HG03520 (cell line): ENCODE measurements at regions not wholly inside any gene's neighbourhood (a gene's known extent, or its start where the extent isn't known, plus 50 kb on each side); places are given as distances from the start of the nearest gene placed in this dataset.
"Not testable (repeated sequence)": the region's sequence is repeated elsewhere in the genome, so short reads cannot be mapped to it uniquely, and the experiment has no call there.

Experiments
- ATAC-seq: cut with Tn5 transposase; IDR thresholded peaks from one replicate; pipeline ENCODE4 v1.9.1; 2021; ENCODE audit warnings: mild to moderate bottlenecking, moderate library complexity; ENCODE audit not compliant: unreplicated experiment

DNA sequence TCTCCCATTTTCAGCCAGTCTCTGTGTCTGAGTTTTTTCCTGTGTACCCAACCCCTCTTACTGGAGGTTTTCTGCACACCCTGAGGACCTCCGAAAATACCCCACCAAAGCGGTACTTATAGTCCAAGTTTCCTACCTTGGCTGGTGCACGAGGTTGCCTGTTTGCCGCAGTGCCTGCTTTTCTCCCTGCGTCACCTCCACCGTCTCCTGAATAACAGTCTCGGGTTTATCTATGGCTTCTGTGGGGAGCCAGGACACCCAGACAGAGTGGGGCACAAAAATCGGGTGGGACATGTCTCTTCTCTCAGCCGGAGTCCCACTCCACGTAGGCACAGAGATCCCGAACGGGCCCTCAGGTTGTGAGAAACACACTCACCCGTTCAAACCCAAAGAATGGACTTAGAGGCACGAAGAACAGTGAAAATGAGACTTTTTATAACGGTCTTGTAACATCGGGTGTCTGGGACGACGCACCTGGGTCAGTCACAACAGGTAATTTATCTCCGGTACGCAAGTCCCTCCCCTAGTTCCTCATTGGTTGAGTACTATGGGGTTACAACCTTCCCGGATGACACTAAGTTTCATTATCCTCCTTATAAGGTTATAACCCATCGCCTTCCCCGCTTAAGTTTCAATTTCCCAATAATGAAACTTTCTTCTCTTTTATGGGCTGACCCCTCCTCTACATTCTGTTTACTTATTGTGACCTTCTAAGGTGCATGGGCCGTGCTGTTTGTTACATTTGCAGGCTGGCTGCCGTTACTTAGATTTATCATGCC is 970.2 kb upstream of the COX7C start:
- no peak for ATAC-seq

- no peak for ATAC-seq
These were observed 969.2 kb upstream of the COX7C start for GRCh38 chr5:85648495-85648894.

GRCh38 chr5:85651731-85652130 is 966.0 kb upstream of the COX7C start:
- no peak for ATAC-seq

DNA sequence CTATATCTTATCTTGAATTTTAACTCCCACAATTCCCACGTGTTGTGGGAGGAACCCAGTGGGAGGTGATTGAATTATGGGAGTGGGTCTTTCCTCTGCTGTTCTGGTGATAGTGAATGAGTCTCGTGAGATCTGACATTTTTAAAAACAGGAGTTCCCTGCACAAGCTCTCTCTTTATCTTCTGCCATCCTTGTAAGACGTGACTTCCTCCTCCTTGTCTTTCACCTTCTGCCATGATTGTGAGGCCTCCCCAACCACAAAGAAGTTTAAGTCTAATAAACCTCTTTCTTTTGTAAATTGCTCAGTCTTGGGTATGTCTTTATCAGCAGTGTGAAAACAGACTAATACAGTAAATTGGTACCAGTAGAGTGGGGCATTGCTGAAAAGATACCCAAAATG is 963.6 kb upstream of the COX7C start:
- ATAC-seq: not testable (repeated sequence)

- no peak for ATAC-seq
These were observed 961.7 kb upstream of the COX7C start for GRCh38 chr5:85656050-85656449.

DNA sequence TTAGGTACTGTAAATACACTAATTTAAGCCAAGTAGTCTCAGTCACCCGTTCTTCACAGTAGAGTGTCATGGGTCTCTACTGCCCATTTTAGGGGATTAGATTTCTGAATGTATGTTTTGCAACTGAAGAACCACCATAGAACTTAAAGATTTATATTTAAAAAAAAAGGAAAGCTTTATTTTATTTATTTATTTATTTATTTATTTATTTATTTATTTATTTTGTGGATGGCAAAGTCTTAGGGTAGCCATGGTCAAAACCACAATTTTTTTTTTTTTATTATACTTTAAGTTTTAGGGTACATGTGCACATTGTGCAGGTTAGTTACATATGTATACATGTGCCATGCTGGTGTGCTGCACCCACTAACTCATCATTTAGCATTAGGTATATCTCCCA is 960.4 kb upstream of the COX7C start:
- not testable (repeated sequence) for ATAC-seq

DNA sequence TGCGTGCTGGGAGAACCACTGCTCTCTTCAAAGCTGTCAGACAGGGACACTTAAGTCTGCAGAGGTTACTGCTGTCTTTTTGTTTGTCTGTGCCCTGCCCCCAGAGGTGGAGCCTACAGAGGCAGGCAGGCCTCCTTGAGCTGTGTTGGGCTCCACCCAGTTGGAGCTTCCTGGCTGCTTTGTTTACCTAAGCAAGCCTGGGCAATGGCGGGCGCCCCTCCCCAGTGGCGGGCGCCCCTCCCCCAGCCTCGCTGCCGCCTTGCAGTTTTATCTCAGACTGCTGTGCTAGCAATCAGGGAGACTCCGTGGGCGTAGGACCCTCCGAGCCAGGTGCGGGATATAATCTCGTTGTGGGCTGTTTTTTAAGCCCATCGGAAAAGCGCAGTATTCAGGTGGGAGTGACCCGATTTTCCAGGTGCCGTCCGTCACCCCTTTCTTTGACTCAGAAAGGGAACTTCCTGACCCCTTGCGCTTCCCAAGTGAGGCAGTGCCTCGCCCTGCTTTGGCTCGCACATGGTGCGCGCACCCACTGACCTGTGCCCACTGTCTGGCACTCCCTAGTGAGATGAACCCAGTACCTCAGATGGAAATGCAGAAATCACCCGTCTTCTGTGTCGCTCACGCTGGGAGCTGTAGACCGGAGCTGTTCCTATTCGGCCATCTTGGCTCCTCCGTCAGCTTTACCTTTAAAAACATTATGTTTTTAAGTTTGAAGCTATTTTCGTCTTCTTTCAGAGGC is 954.6 kb upstream of the COX7C start:
- ATAC-seq: not testable (repeated sequence)

DNA sequence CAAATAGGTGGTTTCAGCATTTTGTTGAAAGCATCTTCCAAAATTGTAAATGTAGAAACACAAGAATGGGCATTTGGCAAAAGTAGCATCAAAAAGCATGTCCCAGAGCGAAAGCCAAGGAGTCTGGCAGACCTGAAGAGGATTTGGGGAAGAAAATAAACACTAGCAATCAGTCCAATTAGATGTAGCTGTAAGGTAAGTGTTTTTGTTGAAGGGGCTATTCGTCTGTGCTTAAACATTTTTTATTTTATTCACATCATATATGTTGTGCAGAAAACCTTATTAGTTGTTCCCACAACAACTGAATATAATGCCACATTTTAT is 954.1 kb upstream of the COX7C start:
- ATAC-seq: no peak

GRCh38 chr5:85670417-85670816 is 947.3 kb upstream of the COX7C start:
- ATAC-seq: no peak

DNA sequence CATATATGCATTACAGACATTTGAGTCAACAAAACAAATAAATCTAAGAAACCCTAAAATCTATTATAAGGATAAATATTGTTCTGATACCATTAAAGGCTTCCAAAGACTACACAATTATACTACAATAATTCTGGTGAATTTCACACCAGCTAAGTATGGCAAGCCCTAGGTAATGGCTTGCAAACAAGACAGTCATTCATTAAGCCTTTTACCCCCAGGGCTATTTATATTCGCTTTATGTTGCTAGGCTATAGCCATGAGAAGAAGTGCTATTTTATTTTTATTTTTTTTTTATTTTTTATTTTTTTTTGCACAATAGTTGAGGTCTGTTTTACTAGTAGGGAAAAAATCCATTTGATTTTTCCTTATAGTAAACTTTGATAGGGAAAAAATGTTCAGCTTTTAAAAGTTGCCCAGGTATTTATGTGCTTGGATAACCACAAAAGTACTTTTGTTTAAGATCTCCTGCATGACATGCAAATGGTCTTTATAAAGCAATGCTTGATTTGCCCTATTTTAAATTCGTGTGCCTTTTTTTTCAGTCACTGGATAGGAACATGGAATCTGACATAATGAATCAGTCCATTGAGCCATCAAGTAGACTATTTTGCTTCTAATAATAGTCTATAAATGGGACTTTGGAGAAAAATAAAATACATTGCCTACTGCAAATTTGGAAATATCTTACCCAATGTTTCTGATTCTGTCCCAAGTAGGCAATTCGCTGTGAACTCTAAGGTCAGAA is 946.3 kb upstream of the COX7C start:
- ATAC-seq: no peak

- ATAC-seq: no peak
These were observed 935.9 kb upstream of the COX7C start for GRCh38 chr5:85681871-85682270.

DNA sequence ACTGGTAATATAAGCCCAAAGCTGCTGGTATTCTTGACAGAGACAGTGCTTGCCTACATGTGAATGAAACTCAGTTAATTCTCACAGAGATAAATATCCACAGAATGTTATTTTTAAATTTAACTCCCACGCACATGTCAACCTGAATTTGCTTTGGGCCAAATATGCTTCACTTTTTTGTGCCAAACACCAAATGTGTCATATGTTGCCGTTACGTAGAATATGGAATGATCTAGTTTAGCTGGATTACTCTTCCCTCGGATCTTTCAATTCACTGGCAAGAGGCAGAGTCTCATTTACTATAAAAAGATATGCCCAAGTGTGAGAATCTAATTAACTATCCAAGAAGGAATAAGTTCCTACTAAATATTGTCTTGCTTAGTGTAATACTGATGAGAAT is 933.4 kb upstream of the COX7C start:
- ATAC-seq: no peak

GRCh38 chr5:85703296-85703695 is 914.4 kb upstream of the COX7C start:
- ATAC-seq: no peak

- no peak for ATAC-seq
These were observed 908.0 kb upstream of the COX7C start for GRCh38 chr5:85709728-85710127.

- no peak for ATAC-seq
These were observed 901.2 kb upstream of the COX7C start for GRCh38 chr5:85716344-85717202.

- ATAC-seq: no peak
These were observed 900.6 kb upstream of the COX7C start for GRCh38 chr5:85717203-85717563.

GRCh38 chr5:85732185-85732584 is 885.6 kb upstream of the COX7C start:
- no peak for ATAC-seq

DNA sequence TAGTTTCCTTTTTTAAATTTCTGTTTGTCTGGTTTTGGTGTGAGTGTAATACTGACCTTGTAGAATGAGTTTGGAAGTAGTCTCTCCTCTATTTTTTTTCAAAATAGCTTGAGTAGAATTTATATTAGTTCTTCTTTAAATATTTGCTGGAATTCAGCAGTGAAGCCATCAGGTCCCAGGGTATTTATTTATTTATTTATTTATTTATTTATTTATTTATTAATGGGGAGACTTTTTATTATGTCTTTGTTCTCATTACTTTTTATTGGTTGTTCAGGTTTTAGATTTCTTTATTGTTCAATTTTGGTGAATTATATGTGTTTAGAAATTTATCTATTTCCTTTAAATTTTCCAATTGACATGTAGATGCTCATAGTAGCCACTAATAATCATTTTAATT is 875.8 kb upstream of the COX7C start:
- no peak for ATAC-seq

- no peak for ATAC-seq
These were observed 857.2 kb upstream of the COX7C start for GRCh38 chr5:85760519-85760918.

DNA sequence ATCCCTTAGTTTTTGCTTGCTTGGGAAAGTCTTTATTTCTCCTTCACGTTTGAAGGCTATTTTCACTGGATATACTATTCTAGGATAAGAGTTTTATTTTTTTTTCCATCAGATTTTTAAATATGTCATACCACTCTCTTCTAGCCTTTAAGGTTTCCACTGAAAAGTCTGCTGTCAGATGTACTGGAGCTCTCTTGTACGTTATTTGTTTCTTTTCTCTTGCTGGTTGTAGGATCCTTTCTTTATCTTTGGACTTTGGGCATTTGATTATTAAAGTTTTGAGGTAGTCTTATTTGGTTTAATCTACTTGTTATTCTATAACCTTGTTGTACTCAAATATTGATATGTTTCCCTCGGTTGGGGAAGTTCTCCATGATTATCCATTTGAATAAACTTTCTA is 848.4 kb upstream of the COX7C start:
- ATAC-seq: no peak

DNA sequence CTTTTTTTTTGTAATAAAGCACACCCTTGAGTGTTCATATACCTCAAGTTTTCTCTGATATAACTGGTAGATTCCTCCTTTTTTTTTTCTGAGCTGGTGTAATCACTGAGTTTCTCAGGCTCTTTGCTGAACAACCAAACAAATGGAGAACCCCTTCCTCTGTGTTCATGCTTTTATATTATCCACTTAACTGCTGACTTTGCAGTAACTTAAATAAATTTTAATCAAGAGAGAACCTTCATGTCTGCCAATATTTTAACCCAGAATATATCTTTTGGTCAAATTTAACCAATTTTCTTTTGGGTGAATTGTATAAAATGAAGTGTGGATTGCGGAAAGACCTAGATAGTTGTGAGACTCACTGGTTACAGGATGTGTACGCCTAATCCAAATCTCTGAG is 833.0 kb upstream of the COX7C start:
- ATAC-seq: no peak
